Thoracic aorta (tissue), 2 donors: ENCODE measurements at regions not wholly inside any gene's neighbourhood (a gene's known extent, or its start where the extent isn't known, plus 50 kb on each side); places are given as distances from the start of the nearest gene placed in this dataset.

Experiments
- ATAC-seq: fragments of 150-250 bp; one replicate; pipeline ENCODE4 v1.8.0; 2017; ENCODE audit warnings: low read depth; ENCODE audit not compliant: insufficient number of reproducible peaks, low FRiP score
- DNase-seq: peaks from one replicate; pipeline ENCODE4 v3.0.0-alpha.2; 2020; ENCODE audit warnings: low spot score
- H3K27ac ChIP-seq, 2 donors: fragments of 200-600 bp; sonication (generic); 1 replicate in 1 of 2; 2 replicates in 1 of 2; pipeline ENCODE4 v1.5.1; 2016; ENCODE audit warnings: mild to moderate bottlenecking in 2 of 2, moderate library complexity in 2 of 2
- H3K27me3 ChIP-seq: fragments of 200-600 bp; sonication (generic); replicated peaks from 2 replicates; pipeline ENCODE4 v1.6.0; 2016; ENCODE audit warnings: mild to moderate bottlenecking; ENCODE audit not compliant: insufficient read depth
- H3K36me3 ChIP-seq: fragments of 200-600 bp; sonication (generic); one replicate; pipeline ENCODE4 v1.5.1; 2016
- H3K4me1 ChIP-seq, 2 donors: fragments of 200-600 bp; sonication (generic); 1 replicate in 1 of 2; 2 replicates in 1 of 2; pipeline versions ENCODE4 v1.5.1 to v1.6.0; 2016; ENCODE audit warnings: low read depth in 2 of 2, mild to moderate bottlenecking in 1 of 2; ENCODE audit not compliant: control insufficient read depth in 1 of 2
- H3K4me3 ChIP-seq: fragments of 200-600 bp; sonication (generic); 2 replicates; pipeline ENCODE4 v1.5.1; 2016; ENCODE audit warnings: mild to moderate bottlenecking
- H3K9me3 ChIP-seq: fragments of 200-600 bp; sonication (generic); 2 replicates; pipeline ENCODE4 v1.5.1; 2016
- TF ChIP-seq, protein P1 (sequence below): fragments of 200-600 bp; sonication (generic); IDR thresholded peaks from one replicate; pipeline ENCODE4 v1.5.1; 2019; ENCODE audit warnings: antibody characterized with exemption

DNA sequence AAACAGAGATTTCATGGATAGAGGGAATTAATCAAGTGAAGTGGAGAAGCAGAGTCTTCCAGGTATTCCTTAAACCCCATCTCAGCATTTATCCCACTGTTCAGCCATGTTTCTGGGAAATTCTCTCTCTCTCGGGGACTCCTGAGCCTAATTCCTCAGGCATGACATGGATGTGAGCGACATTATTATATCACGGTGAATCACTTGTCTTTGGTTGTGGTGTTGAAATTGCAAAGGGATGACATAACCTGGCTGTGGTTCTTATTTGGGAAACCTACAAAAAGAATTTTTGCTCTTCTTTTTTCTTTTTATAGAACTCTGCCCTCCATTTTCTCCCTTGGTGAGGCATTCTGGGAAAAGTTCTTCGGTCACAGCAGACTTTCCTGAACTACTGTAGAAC, 457.9 kb upstream of the PTGER4 start:
- no peak overlapping the region for H3K4me3 ChIP-seq
- no peaks in the 10 kb centered on the region for H3K4me1 ChIP-seq
- H3K27ac ChIP-seq: no peak overlapping the region
- H3K9me3 ChIP-seq: no peaks in the 10 kb centered on the region
- no peaks in the 10 kb centered on the region for H3K36me3 ChIP-seq
- TF ChIP-seq, protein P1, sequence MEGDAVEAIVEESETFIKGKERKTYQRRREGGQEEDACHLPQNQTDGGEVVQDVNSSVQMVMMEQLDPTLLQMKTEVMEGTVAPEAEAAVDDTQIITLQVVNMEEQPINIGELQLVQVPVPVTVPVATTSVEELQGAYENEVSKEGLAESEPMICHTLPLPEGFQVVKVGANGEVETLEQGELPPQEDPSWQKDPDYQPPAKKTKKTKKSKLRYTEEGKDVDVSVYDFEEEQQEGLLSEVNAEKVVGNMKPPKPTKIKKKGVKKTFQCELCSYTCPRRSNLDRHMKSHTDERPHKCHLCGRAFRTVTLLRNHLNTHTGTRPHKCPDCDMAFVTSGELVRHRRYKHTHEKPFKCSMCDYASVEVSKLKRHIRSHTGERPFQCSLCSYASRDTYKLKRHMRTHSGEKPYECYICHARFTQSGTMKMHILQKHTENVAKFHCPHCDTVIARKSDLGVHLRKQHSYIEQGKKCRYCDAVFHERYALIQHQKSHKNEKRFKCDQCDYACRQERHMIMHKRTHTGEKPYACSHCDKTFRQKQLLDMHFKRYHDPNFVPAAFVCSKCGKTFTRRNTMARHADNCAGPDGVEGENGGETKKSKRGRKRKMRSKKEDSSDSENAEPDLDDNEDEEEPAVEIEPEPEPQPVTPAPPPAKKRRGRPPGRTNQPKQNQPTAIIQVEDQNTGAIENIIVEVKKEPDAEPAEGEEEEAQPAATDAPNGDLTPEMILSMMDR: no peak
- H3K27me3 ChIP-seq: no peaks in the 10 kb centered on the region
- ATAC-seq: no peak
- DNase-seq: no peak

DNA sequence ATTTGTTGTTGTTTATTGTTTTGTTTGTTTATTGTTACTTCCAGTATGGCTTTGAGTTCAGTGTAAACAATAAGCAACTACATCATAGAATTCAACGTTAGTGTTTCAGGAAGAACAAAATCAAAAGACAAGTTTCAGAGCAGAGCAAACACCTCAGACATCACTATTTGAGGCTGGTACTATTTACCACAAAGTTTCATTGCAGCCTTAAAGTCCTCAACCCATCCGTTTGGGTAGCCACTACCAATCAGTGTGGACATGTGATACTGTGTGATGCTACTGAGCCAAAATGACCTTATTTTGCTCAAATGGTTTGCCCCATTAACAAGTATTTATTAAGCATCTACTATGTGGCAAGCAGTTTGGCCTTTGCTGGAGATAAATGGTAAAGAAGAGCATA, 458.5 kb upstream of the PTGER4 start:
- no peaks in the 10 kb centered on the region for H3K36me3 ChIP-seq
- H3K27ac ChIP-seq: no peak overlapping the region
- TF ChIP-seq, protein P1: no peak
- DNase-seq: no peak
- no peaks in the 10 kb centered on the region for H3K4me1 ChIP-seq
- no peaks in the 10 kb centered on the region for H3K9me3 ChIP-seq
- ATAC-seq: no peak
- no peaks in the 10 kb centered on the region for H3K27me3 ChIP-seq
- H3K4me3 ChIP-seq: no peak overlapping the region

DNA sequence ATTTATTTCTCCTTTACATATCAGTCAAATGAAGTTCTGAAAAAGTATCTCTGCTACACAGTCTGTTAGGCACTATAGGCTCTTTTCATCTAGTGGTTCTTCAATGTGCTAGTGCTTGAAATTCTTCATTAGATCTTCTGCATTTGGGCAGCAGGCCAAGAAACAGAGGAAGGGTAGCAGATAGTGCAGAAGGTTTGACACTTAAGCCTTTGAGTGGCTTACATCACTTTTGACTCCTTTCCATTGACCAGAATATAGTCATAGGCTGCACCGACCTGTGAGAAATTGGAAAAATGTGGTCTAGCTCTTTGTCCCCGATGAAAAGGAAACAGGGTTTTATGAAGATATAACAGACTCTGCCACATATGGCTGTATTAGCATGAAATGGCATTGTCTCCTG, 459.5 kb upstream of the PTGER4 start:
- TF ChIP-seq, protein P1: no peak
- Histone ChIP-seq H3K27ac (no peak overlapping the region), H3K9me3 (no peaks in the 10 kb centered on the region), H3K36me3 (no peaks in the 10 kb centered on the region), H3K27me3 (no peaks in the 10 kb centered on the region), H3K4me1 (no peaks in the 10 kb centered on the region), H3K4me3 (no peak overlapping the region)
- ATAC-seq (no peak), DNase-seq (no peak)

DNA sequence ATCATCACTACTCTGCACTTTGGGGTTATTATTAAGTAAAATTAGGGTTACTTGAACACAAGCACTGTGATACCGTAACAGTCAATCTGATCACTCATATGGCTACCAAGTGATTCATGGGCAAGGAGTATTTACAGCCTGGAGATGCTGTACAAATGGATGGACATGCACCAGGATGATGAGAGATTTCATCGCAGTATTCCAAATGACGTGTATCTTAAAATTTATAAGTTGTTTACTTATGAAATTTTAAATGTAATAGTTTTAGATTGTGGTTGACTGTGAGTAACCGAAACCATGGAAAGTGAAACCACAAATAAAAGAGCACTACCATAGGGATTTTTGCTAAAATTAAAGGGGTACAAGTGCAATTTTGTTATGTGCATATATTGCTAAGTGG, 462.2 kb upstream of the PTGER4 start:
- H3K36me3 ChIP-seq: no peaks in the 10 kb centered on the region
- H3K27me3 ChIP-seq: no peaks in the 10 kb centered on the region
- no peak overlapping the region for H3K27ac ChIP-seq
- ATAC-seq (no peak), DNase-seq (no peak)
- H3K4me1 ChIP-seq: no peaks in the 10 kb centered on the region
- TF ChIP-seq, protein P1: no peak
- H3K9me3 ChIP-seq: no peaks in the 10 kb centered on the region
- no peak overlapping the region for H3K4me3 ChIP-seq

DNA sequence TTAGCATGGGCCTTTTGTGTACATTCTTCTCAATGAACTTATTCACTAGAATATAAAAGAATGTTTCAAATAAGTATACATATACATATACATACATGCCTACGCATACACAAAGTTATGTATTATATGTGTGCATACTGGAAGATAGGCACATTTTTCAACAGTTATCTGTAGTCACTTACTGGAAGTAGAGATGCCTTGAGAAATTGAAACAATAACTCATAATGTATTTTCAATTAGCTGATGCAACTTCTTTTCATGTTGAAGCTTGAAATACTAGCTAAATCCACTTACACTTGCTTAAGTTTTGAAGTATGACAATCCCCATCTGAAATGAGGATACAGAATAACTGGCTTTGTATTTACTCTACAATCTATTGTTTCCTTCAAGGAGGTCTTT, 469.0 kb upstream of the PTGER4 start:
- Histone ChIP-seq H3K4me1 (no peaks in the 10 kb centered on the region), H3K27me3 (no peaks in the 10 kb centered on the region), H3K9me3 (no peaks in the 10 kb centered on the region), H3K27ac (no peak overlapping the region), H3K4me3 (no peak overlapping the region), H3K36me3 (no peaks in the 10 kb centered on the region)
- DNase-seq (no peak), ATAC-seq (no peak)
- TF ChIP-seq, protein P1: no peak
